ENCODE measurements at regions not wholly inside any gene's neighbourhood (a gene's known extent, or its start where the extent isn't known, plus 50 kb on each side); places are given as distances from the start of the nearest gene placed in this dataset.

- Histone ChIP-seq H3K9ac (ENCODE audit: low read depth in 1 of 2, low read length in 2 of 2) (no peak overlapping the region), H3K36me3 (ENCODE audit: control insufficient read depth in 1 of 2, insufficient read depth in 2 of 2, low read length in 2 of 2) (no peaks in the 10 kb centered on the region), H3K4me1 (ENCODE audit: control insufficient read depth in 1 of 2, insufficient read depth in 2 of 2, low read length in 2 of 2) (peaks cover 6 to 26% of the 10 kb centered on the region in 2 donors)
These were observed 301.0 kb downstream of the DOCK8 start for GRCh38 chr9:515665-516064.

DNA sequence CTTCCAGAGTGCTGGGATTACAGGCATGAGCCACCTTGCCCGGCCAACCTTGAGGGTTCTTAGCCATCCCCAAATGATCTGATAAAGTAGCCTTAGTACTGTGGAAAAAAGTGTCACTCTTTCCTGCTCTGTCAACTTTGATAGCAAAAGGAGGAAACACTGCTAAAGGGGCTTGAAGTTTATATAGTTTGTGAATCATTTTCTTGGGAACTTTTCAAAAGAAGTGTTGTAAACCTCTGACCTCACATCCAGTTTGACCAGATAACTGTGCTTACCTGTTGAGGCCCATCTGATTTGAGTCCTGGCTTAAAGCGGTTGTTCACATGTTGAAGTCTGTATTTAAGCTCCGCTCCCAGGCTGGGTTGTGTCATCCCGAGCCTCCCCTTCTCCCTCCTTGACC, 303.3 kb downstream of the DOCK8 start:
- Histone ChIP-seq H3K9me3 (ENCODE audit: control insufficient read depth in 1 of 2, low read length in 2 of 2) (no peaks in the 10 kb centered on the region), H3K27me3 (ENCODE audit: control insufficient read depth in 1 of 2, insufficient read depth in 2 of 2, low read length in 2 of 2) (no peaks in the 10 kb centered on the region), H3K36me3 (ENCODE audit: control insufficient read depth in 1 of 2, insufficient read depth in 2 of 2, low read length in 2 of 2) (no peaks in the 10 kb centered on the region), H3K4me1 (ENCODE audit: control insufficient read depth in 1 of 2, insufficient read depth in 2 of 2, low read length in 2 of 2) (peaks cover 14 to 26% of the 10 kb centered on the region in 2 donors), H3K4me3 (ENCODE audit: low read depth in 1 of 2, low read length in 2 of 2) (peak overlapping the region; percentile 9 to 34), H3K27ac (ENCODE audit: low read depth, low read length) (no peak overlapping the region), H3K9ac (ENCODE audit: low read depth in 1 of 2, low read length in 2 of 2) (peak overlapping the region in 1 of 2 donors; percentile 42)

More at GRCh38 chr9:515665-516064, 301.0 kb downstream of the DOCK8 start:
- H3K9me3 ChIP-seq (ENCODE audit: control insufficient read depth in 1 of 2, low read length in 2 of 2) = no peaks in the 10 kb centered on the region
- no peak overlapping the region for H3K4me3 ChIP-seq (ENCODE audit: low read depth in 1 of 2, low read length in 2 of 2)
- H3K27me3 ChIP-seq (ENCODE audit: control insufficient read depth in 1 of 2, insufficient read depth in 2 of 2, low read length in 2 of 2) = no peaks in the 10 kb centered on the region
- H3K27ac ChIP-seq (ENCODE audit: low read depth, low read length) = no peak overlapping the region

DNA sequence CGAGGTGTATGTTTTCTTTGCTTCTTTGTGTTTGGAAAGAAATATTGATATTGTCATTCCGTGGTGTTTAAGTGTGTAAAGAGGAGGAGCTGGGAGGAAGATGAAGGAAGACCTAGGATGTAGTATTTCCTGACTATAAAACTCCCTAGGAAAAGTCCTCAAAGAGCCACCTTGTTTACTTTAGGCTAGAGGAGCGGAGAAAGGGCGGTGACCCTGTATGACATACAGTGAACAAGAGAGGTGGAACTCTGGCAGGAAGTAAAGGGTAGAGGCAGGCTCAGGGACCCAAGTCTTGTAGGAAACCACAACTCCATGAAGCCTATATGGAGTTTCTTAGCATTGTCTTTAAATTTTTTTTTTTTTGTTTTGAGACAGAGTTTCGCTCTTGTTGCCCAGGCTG, 303.9 kb downstream of the DOCK8 start:
- H3K4me3 ChIP-seq (ENCODE audit: low read depth in 1 of 2, low read length in 2 of 2) = peak overlapping the region; percentile 9 to 34
- peak overlapping the region; percentile 15 to 42 for H3K9ac ChIP-seq (ENCODE audit: low read depth in 1 of 2, low read length in 2 of 2)
- H3K27ac ChIP-seq (ENCODE audit: low read depth, low read length) = no peak overlapping the region
- H3K27me3 ChIP-seq (ENCODE audit: control insufficient read depth in 1 of 2, insufficient read depth in 2 of 2, low read length in 2 of 2) = no peaks in the 10 kb centered on the region
- peaks cover 15 to 26% of the 10 kb centered on the region in 2 donors for H3K4me1 ChIP-seq (ENCODE audit: control insufficient read depth in 1 of 2, insufficient read depth in 2 of 2, low read length in 2 of 2)
- no peaks in the 10 kb centered on the region for H3K9me3 ChIP-seq (ENCODE audit: control insufficient read depth in 1 of 2, low read length in 2 of 2)
- no peaks in the 10 kb centered on the region for H3K36me3 ChIP-seq (ENCODE audit: control insufficient read depth in 1 of 2, insufficient read depth in 2 of 2, low read length in 2 of 2)

DNA sequence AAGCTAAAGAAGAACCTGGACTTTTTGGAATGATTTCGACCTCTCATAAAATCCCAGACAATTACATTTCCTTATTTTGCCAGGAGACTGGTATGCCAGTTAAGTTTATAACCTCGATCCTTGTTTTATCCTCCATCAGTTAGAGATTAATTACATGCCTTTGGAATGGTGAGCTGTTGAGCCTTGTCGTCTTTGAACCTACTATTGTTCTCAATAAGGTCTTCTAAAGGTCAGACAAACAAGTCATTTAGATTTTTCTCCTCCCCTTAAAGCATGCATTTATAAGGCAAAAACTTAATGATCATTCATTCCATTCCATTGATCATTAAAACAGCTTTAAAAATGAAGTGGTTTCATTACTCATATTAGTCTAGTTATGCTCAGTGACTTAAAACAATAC, 304.9 kb downstream of the DOCK8 start:
- Histone ChIP-seq H3K27me3 (ENCODE audit: control insufficient read depth in 1 of 2, insufficient read depth in 2 of 2, low read length in 2 of 2) (no peaks in the 10 kb centered on the region), H3K4me3 (ENCODE audit: low read depth in 1 of 2, low read length in 2 of 2) (no peak overlapping the region), H3K4me1 (ENCODE audit: control insufficient read depth in 1 of 2, insufficient read depth in 2 of 2, low read length in 2 of 2) (peaks cover 15 to 33% of the 10 kb centered on the region in 2 donors), H3K27ac (ENCODE audit: low read depth, low read length) (no peak overlapping the region), H3K9ac (ENCODE audit: low read depth in 1 of 2, low read length in 2 of 2) (no peak overlapping the region), H3K9me3 (ENCODE audit: control insufficient read depth in 1 of 2, low read length in 2 of 2) (no peaks in the 10 kb centered on the region), H3K36me3 (ENCODE audit: control insufficient read depth in 1 of 2, insufficient read depth in 2 of 2, low read length in 2 of 2) (no peaks in the 10 kb centered on the region)

DNA sequence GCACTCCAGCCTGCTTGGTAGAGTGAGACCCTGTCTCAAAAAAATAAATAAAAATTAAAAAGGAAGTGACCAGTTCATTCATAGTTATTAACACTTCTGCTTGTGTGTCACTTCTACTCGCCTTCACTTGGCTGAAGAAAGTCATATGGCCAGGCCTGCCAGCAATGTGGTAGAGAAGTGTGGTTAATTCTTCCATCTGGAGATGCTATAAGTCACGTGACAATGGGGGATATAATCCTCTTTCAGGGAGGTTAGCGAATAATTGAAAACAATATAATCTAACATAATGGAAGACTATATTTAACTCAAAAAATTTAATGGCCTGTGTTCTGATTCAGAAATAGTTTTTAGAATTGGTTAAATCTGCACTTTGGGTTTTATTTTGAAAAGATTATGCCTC, 305.6 kb downstream of the DOCK8 start:
- Histone ChIP-seq H3K27me3 (ENCODE audit: control insufficient read depth in 1 of 2, insufficient read depth in 2 of 2, low read length in 2 of 2) (no peaks in the 10 kb centered on the region), H3K9ac (ENCODE audit: low read depth in 1 of 2, low read length in 2 of 2) (no peak overlapping the region), H3K36me3 (ENCODE audit: control insufficient read depth in 1 of 2, insufficient read depth in 2 of 2, low read length in 2 of 2) (no peaks in the 10 kb centered on the region), H3K9me3 (ENCODE audit: control insufficient read depth in 1 of 2, low read length in 2 of 2) (no peaks in the 10 kb centered on the region), H3K4me1 (ENCODE audit: control insufficient read depth in 1 of 2, insufficient read depth in 2 of 2, low read length in 2 of 2) (peaks cover 15 to 33% of the 10 kb centered on the region in 2 donors), H3K4me3 (ENCODE audit: low read depth in 1 of 2, low read length in 2 of 2) (no peak overlapping the region), H3K27ac (ENCODE audit: low read depth, low read length) (no peak overlapping the region)

DNA sequence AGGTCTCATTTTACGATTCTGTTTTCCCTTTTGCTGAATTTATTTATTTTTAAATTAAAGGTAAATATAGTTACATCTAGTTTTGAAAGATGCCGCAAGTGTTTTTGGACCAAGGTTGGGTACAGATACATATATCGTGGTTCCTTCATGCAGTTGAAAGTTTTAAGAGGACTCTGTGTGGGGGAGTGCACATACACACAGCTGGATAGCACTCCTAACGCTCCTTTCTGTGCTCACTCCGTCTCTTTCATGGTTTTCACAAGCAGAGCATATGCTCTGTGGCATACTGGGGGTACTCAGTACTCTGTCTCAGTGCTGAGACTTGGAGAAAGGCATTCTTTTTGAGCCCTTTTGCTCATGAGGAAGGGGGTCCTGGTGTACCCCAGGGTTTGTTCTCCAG, 307.5 kb downstream of the DOCK8 start:
- Histone ChIP-seq H3K9me3 (ENCODE audit: control insufficient read depth in 1 of 2, low read length in 2 of 2) (no peaks in the 10 kb centered on the region), H3K9ac (ENCODE audit: low read depth in 1 of 2, low read length in 2 of 2) (no peak overlapping the region), H3K27me3 (ENCODE audit: control insufficient read depth in 1 of 2, insufficient read depth in 2 of 2, low read length in 2 of 2) (no peaks in the 10 kb centered on the region), H3K4me3 (ENCODE audit: low read depth in 1 of 2, low read length in 2 of 2) (no peak overlapping the region), H3K27ac (ENCODE audit: low read depth, low read length) (no peak overlapping the region), H3K36me3 (ENCODE audit: control insufficient read depth in 1 of 2, insufficient read depth in 2 of 2, low read length in 2 of 2) (no peaks in the 10 kb centered on the region), H3K4me1 (ENCODE audit: control insufficient read depth in 1 of 2, insufficient read depth in 2 of 2, low read length in 2 of 2) (peaks cover 15 to 25% of the 10 kb centered on the region in 2 donors)

DNA sequence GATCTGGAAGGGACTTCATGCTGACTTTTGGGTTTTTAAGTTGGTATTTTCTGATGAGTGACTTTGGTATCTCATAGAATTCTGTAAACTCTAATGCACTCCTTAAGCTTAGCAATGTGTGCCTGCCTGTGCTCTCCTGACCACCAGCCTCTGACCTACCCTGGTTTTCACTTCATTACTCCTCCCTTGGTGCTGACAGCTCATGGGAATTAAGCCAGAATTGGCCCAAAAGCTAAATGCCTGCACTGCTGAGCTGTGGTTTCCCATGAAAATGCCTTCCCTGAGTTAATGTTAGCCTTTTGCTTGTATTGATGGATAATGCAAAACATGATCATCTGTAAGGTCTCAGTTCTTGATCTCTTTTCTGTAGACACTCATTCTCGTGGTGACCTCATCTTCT, 308.0 kb downstream of the DOCK8 start:
- no peak overlapping the region for H3K27ac ChIP-seq (ENCODE audit: low read depth, low read length)
- no peak overlapping the region for H3K4me3 ChIP-seq (ENCODE audit: low read depth in 1 of 2, low read length in 2 of 2)
- no peaks in the 10 kb centered on the region for H3K27me3 ChIP-seq (ENCODE audit: control insufficient read depth in 1 of 2, insufficient read depth in 2 of 2, low read length in 2 of 2)
- H3K4me1 ChIP-seq (ENCODE audit: control insufficient read depth in 1 of 2, insufficient read depth in 2 of 2, low read length in 2 of 2) = peaks cover 15 to 25% of the 10 kb centered on the region in 2 donors
- no peaks in the 10 kb centered on the region for H3K36me3 ChIP-seq (ENCODE audit: control insufficient read depth in 1 of 2, insufficient read depth in 2 of 2, low read length in 2 of 2)
- H3K9ac ChIP-seq (ENCODE audit: low read depth in 1 of 2, low read length in 2 of 2) = no peak overlapping the region
- H3K9me3 ChIP-seq (ENCODE audit: control insufficient read depth in 1 of 2, low read length in 2 of 2) = no peaks in the 10 kb centered on the region

DNA sequence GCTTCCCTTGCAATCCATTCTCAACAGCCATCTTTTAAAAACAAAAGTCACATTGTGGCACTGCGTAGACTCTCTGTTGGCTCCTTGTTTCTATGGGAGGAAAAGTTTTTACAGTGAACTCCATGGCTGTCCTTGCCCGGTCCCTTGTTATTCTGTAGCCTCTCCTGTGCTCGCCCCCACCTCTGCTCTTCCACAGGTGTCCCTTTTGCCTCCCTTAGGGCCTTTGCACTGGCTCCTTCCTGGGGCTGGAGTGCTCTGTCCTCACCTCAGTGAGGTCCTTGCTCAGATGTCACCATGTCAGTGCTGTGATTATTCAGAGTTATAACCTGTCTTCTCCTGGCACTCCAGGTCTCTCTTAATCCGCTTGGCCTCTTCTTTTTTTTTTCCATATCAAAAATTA, 308.8 kb downstream of the DOCK8 start:
- no peaks in the 10 kb centered on the region for H3K27me3 ChIP-seq (ENCODE audit: control insufficient read depth in 1 of 2, insufficient read depth in 2 of 2, low read length in 2 of 2)
- H3K9ac ChIP-seq (ENCODE audit: low read depth in 1 of 2, low read length in 2 of 2) = no peak overlapping the region
- H3K9me3 ChIP-seq (ENCODE audit: control insufficient read depth in 1 of 2, low read length in 2 of 2) = no peaks in the 10 kb centered on the region
- H3K27ac ChIP-seq (ENCODE audit: low read depth, low read length) = no peak overlapping the region
- peaks cover 8 to 20% of the 10 kb centered on the region in 2 donors for H3K4me1 ChIP-seq (ENCODE audit: control insufficient read depth in 1 of 2, insufficient read depth in 2 of 2, low read length in 2 of 2)
- no peak overlapping the region for H3K4me3 ChIP-seq (ENCODE audit: low read depth in 1 of 2, low read length in 2 of 2)
- no peaks in the 10 kb centered on the region for H3K36me3 ChIP-seq (ENCODE audit: control insufficient read depth in 1 of 2, insufficient read depth in 2 of 2, low read length in 2 of 2)

GRCh38 chr9:524008-524407, 309.3 kb downstream of the DOCK8 start:
- Histone ChIP-seq H3K4me3 (ENCODE audit: low read depth in 1 of 2, low read length in 2 of 2) (no peak overlapping the region), H3K4me1 (ENCODE audit: control insufficient read depth in 1 of 2, insufficient read depth in 2 of 2, low read length in 2 of 2) (peaks cover 8 to 18% of the 10 kb centered on the region in 2 donors), H3K9ac (ENCODE audit: low read depth in 1 of 2, low read length in 2 of 2) (no peak overlapping the region), H3K27me3 (ENCODE audit: control insufficient read depth in 1 of 2, insufficient read depth in 2 of 2, low read length in 2 of 2) (no peaks in the 10 kb centered on the region), H3K36me3 (ENCODE audit: control insufficient read depth in 1 of 2, insufficient read depth in 2 of 2, low read length in 2 of 2) (no peaks in the 10 kb centered on the region), H3K9me3 (ENCODE audit: control insufficient read depth in 1 of 2, low read length in 2 of 2) (no peaks in the 10 kb centered on the region), H3K27ac (ENCODE audit: low read depth, low read length) (no peak overlapping the region)

- H3K27ac ChIP-seq (ENCODE audit: low read depth, low read length) = no peak overlapping the region
- H3K9ac ChIP-seq (ENCODE audit: low read depth in 1 of 2, low read length in 2 of 2) = no peak overlapping the region
- H3K4me1 ChIP-seq (ENCODE audit: control insufficient read depth in 1 of 2, insufficient read depth in 2 of 2, low read length in 2 of 2) = peaks cover 8 to 11% of the 10 kb centered on the region in 2 donors
- no peaks in the 10 kb centered on the region for H3K9me3 ChIP-seq (ENCODE audit: control insufficient read depth in 1 of 2, low read length in 2 of 2)
- no peak overlapping the region for H3K4me3 ChIP-seq (ENCODE audit: low read depth in 1 of 2, low read length in 2 of 2)
- H3K36me3 ChIP-seq (ENCODE audit: control insufficient read depth in 1 of 2, insufficient read depth in 2 of 2, low read length in 2 of 2) = no peaks in the 10 kb centered on the region
- no peaks in the 10 kb centered on the region for H3K27me3 ChIP-seq (ENCODE audit: control insufficient read depth in 1 of 2, insufficient read depth in 2 of 2, low read length in 2 of 2)
These were observed 312.4 kb downstream of the DOCK8 start for GRCh38 chr9:526904-527591.

All from duodenal mucosa (tissue), 2 donors.